ENCODE measurements at regions not wholly inside any gene's neighbourhood (a gene's known extent, or its start where the extent isn't known, plus 50 kb on each side); places are given as distances from the start of the nearest gene placed in this dataset.

DNA sequence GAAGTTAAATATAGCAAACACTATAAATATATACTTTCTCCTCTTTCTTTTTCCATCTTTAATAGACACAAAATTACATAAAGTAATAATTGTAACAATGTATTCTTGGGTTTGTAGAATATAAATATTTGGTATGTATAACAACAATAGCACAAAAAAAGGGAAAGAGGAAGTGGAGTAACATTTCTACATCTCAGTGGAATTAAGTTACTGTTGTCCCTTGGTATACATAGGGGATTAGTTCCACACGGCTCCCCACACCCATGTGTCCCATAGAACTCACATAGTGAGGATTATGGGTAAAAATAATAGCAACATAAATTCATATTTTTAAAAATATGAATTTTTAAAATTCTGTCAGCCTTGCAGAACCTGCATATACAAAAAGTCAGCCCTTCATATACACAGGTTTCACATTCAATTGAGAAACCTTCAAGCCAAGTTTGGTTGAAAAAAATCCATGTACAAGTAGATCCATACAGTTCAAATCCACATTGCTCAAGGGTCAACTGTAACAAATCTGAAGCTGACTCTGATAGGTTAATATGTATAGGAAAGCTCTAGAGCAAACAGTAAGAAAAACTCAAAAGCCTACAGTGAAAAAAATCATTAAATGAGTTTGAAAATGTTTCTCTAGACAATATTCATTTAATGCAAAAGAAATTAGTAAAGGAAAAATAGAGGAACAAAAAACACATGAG lies 92.4 kb downstream of the HYCC1 start:
- DNase-seq (ENCODE audit: low spot score): no peak
- WGBS: 57% methylated on average over 1 of the region's 1 CpG
- no peak overlapping the region for H3K4me3 ChIP-seq
- intact Hi-C loops (cut with DNase I): no loop called here
- no peaks in the 10 kb centered on the region for H3K9me3 ChIP-seq
- H3K36me3 ChIP-seq: no peaks in the 10 kb centered on the region
- no peak overlapping the region for H3K27ac ChIP-seq
- no peaks in the 10 kb centered on the region for H3K27me3 ChIP-seq (replicated peaks; ENCODE audit: insufficient read depth)
- TF ChIP-seq POLR2AphosphoS5 (IDR thresholded peaks at IDR 0.05): no peak
- TF ChIP-seq, protein P1, sequence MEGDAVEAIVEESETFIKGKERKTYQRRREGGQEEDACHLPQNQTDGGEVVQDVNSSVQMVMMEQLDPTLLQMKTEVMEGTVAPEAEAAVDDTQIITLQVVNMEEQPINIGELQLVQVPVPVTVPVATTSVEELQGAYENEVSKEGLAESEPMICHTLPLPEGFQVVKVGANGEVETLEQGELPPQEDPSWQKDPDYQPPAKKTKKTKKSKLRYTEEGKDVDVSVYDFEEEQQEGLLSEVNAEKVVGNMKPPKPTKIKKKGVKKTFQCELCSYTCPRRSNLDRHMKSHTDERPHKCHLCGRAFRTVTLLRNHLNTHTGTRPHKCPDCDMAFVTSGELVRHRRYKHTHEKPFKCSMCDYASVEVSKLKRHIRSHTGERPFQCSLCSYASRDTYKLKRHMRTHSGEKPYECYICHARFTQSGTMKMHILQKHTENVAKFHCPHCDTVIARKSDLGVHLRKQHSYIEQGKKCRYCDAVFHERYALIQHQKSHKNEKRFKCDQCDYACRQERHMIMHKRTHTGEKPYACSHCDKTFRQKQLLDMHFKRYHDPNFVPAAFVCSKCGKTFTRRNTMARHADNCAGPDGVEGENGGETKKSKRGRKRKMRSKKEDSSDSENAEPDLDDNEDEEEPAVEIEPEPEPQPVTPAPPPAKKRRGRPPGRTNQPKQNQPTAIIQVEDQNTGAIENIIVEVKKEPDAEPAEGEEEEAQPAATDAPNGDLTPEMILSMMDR (IDR thresholded peaks at IDR 0.05): no peak
- TF ChIP-seq POLR2A (IDR thresholded peaks at IDR 0.05): no peak
- no peaks in the 10 kb centered on the region for H3K4me1 ChIP-seq (replicated peaks)

DNA sequence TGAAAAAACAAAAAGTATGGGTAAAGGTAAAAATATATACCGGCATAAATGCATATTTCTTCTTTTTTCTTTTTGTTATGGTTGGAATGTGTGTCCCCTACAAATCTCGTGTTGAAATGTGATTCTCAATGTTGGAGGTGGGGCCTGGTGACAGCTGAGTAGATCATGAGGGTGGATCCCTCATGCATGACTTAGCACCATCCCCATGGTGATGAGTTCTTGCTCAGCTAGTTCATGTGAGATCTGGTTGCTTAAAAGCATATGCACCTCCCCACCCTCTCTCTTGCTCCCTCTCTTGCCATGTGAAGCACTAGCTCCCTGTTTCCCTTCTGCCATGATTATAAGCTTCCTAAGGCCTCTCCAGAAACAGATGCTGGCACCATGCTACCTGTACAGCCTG lies 93.3 kb downstream of the HYCC1 start:
- Histone ChIP-seq H3K27me3 (replicated peaks; ENCODE audit: insufficient read depth) (no peaks in the 10 kb centered on the region), H3K9me3 (no peaks in the 10 kb centered on the region), H3K4me1 (replicated peaks) (no peaks in the 10 kb centered on the region), H3K4me3 (no peak overlapping the region), H3K36me3 (no peaks in the 10 kb centered on the region), H3K27ac (no peak overlapping the region)
- DNase-seq (ENCODE audit: low spot score): no peak
- WGBS: 61% methylated on average over 2 of the region's 2 CpGs
- TF ChIP-seq POLR2A (IDR thresholded peaks at IDR 0.05) (no peak), POLR2AphosphoS5 (IDR thresholded peaks at IDR 0.05) (no peak)
- TF ChIP-seq, protein P1 (IDR thresholded peaks at IDR 0.05): no peak
- intact Hi-C loops (cut with DNase I): no loop called here

DNA sequence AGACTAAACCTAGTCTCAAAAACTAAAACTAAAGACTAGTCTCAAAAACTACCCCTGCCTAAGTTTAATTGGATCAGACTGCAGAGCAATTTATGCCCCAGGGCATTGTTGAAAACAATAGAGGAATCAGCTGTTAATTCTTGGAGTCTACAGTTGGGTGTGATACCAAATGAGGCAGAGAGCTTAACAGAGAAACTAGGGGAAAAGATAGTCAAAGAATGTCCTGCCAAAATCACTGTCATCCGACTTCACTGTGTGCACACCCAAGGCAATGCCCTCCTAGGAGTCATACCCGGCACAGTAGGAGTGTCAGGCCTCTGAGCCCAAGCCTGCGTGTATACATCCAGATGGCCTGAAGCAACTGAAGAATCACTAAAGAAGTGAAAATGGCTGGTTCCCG lies 90.5 kb upstream of the TOMM7 start:
- Histone ChIP-seq H3K27ac (no peak overlapping the region), H3K36me3 (no peaks in the 10 kb centered on the region), H3K27me3 (replicated peaks; ENCODE audit: insufficient read depth) (no peaks in the 10 kb centered on the region), H3K4me1 (replicated peaks) (no peaks in the 10 kb centered on the region), H3K9me3 (no peaks in the 10 kb centered on the region), H3K4me3 (no peak overlapping the region)
- TF ChIP-seq POLR2A (IDR thresholded peaks at IDR 0.05): no peak
- TF ChIP-seq POLR2AphosphoS5 (IDR thresholded peaks at IDR 0.05): no peak
- TF ChIP-seq, protein P1 (IDR thresholded peaks at IDR 0.05): no peak
- DNase-seq (ENCODE audit: low spot score): no peak
- intact Hi-C loops (cut with DNase I): no loop called here
- WGBS: 91% methylated on average over 4 of the region's 4 CpGs

DNA sequence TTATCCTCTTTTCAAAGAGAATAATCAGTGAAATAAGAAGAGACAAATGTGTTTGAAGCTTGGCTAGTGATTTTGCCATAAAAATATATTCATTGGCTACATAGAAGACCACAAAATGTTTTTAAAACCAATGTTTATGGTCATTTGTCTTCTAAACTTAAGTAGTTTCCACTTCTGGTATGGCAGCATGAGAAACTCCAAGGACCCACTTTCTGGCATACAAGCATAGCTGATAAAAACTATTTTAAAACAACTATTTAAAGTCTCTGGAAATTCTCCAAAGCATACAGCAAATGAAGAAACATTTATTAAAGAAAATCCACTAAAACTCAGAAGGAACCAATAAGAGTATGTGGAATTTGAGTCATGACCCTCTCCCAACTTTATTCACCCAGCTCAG lies 89.2 kb upstream of the TOMM7 start:
- TF ChIP-seq POLR2A (IDR thresholded peaks at IDR 0.05) (no peak), POLR2AphosphoS5 (IDR thresholded peaks at IDR 0.05) (no peak)
- TF ChIP-seq, protein P1 (IDR thresholded peaks at IDR 0.05): no peak
- no peak for DNase-seq (ENCODE audit: low spot score)
- H3K4me3 ChIP-seq: no peak overlapping the region
- H3K9me3 ChIP-seq: no peaks in the 10 kb centered on the region
- H3K36me3 ChIP-seq: no peaks in the 10 kb centered on the region
- no peaks in the 10 kb centered on the region for H3K4me1 ChIP-seq (replicated peaks)
- intact Hi-C loops (cut with DNase I): no loop called here
- H3K27ac ChIP-seq: no peak overlapping the region
- no peaks in the 10 kb centered on the region for H3K27me3 ChIP-seq (replicated peaks; ENCODE audit: insufficient read depth)

DNA sequence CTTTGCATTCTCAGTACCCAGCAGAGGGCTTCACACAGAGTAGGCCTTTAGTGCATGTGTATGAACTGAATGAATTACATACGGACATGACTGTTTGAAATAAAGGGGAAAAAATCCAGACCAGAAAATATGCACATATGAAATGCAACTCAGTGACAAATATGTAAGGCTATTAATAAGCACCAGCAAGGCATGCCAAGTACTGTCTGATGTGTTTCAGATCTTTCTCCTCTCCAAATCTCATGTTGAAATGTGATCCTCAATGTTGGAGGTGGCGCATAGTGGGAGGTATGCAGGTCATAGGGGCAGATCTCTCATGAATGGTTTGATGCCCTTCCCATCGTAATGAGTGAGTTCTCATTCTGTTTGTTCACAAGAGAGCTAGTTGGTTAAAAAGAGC lies 87.3 kb upstream of the TOMM7 start:
- Histone ChIP-seq H3K4me1 (replicated peaks) (no peaks in the 10 kb centered on the region), H3K4me3 (no peak overlapping the region)
- intact Hi-C loops (cut with DNase I): no loop called here

More for the DNA sequence above, 87.3 kb upstream of the TOMM7 start:
- 79% methylated on average over 3 of the region's 3 CpGs for WGBS
- TF ChIP-seq POLR2AphosphoS5 (IDR thresholded peaks at IDR 0.05) (no peak), POLR2A (IDR thresholded peaks at IDR 0.05) (no peak)
- TF ChIP-seq, protein P1 (IDR thresholded peaks at IDR 0.05): no peak
- no peak overlapping the region for H3K27ac ChIP-seq
- H3K27me3 ChIP-seq (replicated peaks; ENCODE audit: insufficient read depth): no peaks in the 10 kb centered on the region
- H3K9me3 ChIP-seq: no peaks in the 10 kb centered on the region
- no peak for DNase-seq (ENCODE audit: low spot score)
- H3K36me3 ChIP-seq: no peaks in the 10 kb centered on the region
